Right lobe of liver (tissue), 4 donors: ENCODE measurements at regions not wholly inside any gene's neighbourhood (a gene's known extent, or its start where the extent isn't known, plus 50 kb on each side); places are given as distances from the start of the nearest gene placed in this dataset.

Experiments used
- POLR2A ChIP-seq: fragments of 450-650 bp; IDR thresholded peaks from one replicate; pipeline ENCODE4 v1.6.1; 2017; ENCODE audit warnings: antibody characterized with exemption, mild to moderate bottlenecking
- TF ChIP-seq, protein P1 (sequence below), 4 donors: fragments of 200-600 bp in 3 of 4; fragments of 450-650 bp in 1 of 4; IDR thresholded peaks; one replicate each; pipeline versions ENCODE4 v1.5.1 to v1.8.0; 2016 to 2022; ENCODE audit warnings: antibody characterized with exemption in 4 of 4, mild to moderate bottlenecking in 2 of 4
- donor health status: DM: no; HTN: no; CAD: no.
- donor health status: DM: no; HTN: no; CAD: no.
- donor health status: DM: no; HTN: yes; CAD: no.

DNA sequence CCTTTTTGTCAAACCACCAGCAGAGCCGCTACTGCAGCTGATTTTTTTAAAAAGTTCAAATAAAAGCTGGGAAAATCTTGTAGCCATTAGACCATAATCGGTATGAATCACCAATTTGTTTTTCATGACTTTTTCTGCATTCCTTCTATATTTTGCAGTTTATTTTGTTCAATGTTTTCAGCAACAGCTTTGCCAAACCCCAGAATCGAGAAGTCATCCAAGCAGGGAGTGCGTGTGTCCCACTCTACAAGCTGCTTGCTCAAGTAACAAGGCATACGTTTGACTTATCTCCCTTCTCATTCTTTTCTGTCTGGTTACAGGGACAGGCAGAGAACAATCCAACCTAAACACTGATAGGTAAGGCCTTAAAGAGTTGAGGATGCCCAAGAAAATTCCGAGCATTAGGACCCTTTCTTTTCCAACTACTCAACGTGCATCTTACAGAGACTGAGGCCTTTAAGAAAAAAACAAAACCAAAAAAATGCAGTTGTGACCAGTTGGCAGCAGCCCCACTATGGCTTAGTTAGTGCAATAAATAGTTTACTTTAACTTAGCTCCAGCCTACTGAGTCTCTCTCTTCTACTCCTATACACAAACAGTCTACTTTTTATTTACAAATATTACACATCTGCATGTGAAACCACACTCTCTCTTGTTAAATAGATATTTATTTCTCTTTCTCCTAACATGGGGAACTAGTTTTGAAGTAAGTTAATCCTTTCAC, 134.7 kb upstream of the SLIT3 start:
- no peak for TF ChIP-seq POLR2A
- TF ChIP-seq, protein P1, sequence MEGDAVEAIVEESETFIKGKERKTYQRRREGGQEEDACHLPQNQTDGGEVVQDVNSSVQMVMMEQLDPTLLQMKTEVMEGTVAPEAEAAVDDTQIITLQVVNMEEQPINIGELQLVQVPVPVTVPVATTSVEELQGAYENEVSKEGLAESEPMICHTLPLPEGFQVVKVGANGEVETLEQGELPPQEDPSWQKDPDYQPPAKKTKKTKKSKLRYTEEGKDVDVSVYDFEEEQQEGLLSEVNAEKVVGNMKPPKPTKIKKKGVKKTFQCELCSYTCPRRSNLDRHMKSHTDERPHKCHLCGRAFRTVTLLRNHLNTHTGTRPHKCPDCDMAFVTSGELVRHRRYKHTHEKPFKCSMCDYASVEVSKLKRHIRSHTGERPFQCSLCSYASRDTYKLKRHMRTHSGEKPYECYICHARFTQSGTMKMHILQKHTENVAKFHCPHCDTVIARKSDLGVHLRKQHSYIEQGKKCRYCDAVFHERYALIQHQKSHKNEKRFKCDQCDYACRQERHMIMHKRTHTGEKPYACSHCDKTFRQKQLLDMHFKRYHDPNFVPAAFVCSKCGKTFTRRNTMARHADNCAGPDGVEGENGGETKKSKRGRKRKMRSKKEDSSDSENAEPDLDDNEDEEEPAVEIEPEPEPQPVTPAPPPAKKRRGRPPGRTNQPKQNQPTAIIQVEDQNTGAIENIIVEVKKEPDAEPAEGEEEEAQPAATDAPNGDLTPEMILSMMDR (IDR thresholded peaks at IDR 0.05), result no peak
